HG03457 (cell line): ENCODE measurements at regions not wholly inside any gene's neighbourhood (a gene's known extent, or its start where the extent isn't known, plus 50 kb on each side); places are given as distances from the start of the nearest gene placed in this dataset.

Experiments used
- ATAC-seq: cut with Tn5 transposase; IDR thresholded peaks from one replicate; pipeline ENCODE4 v1.9.1; 2021; ENCODE audit warnings: moderate number of reproducible peaks; ENCODE audit not compliant: unreplicated experiment

- ATAC-seq = no peak
Observed at GRCh38 chr2:241924069-241924908, 54.8 kb downstream of the RTP5 start.

- ATAC-seq = no peak
Observed at GRCh38 chr2:241924909-241925250, 55.4 kb downstream of the RTP5 start.

- ATAC-seq = no peak
Observed at GRCh38 chr2:241925277-241925676, 55.7 kb downstream of the RTP5 start.

- ATAC-seq = no peak
Observed at GRCh38 chr2:241925821-241926441, 56.4 kb downstream of the RTP5 start.

GRCh38 chr2:241926541-241927311, 57.2 kb downstream of the RTP5 start:
- ATAC-seq = no peak

- ATAC-seq = no peak
Observed at GRCh38 chr2:241929551-241930490, 60.3 kb downstream of the RTP5 start.

- no peak for ATAC-seq
Observed at GRCh38 chr2:241931084-241931975, 61.8 kb downstream of the RTP5 start.

- ATAC-seq = no peak
Observed at GRCh38 chr2:241931976-241932898, 62.7 kb downstream of the RTP5 start.

- no peak for ATAC-seq
Observed at GRCh38 chr2:241932899-241933178, 63.3 kb downstream of the RTP5 start.

GRCh38 chr2:241933179-241933911, 63.8 kb downstream of the RTP5 start:
- ATAC-seq = no peak

GRCh38 chr2:241935314-241935713, 65.8 kb downstream of the RTP5 start:
- ATAC-seq = no peak

GRCh38 chr2:241935774-241936173, 66.2 kb downstream of the RTP5 start:
- ATAC-seq = no peak

GRCh38 chr2:241936457-241937133, 67.1 kb downstream of the RTP5 start:
- no peak for ATAC-seq

- ATAC-seq = no peak
Observed at GRCh38 chr2:241937297-241937696, 67.8 kb downstream of the RTP5 start.

GRCh38 chr2:241939541-241939940, 70.0 kb downstream of the RTP5 start:
- ATAC-seq = no peak

- no peak for ATAC-seq
Observed at GRCh38 chr2:241940329-241940728, 70.8 kb downstream of the RTP5 start.

GRCh38 chr2:241941691-241942301, 72.3 kb downstream of the RTP5 start:
- no peak for ATAC-seq
